Lung (tissue), 11 donors: ENCODE measurements at regions not wholly inside any gene's neighbourhood (a gene's known extent, or its start where the extent isn't known, plus 50 kb on each side); places are given as distances from the start of the nearest gene placed in this dataset.

Source experiments
- ATAC-seq: fragments of 200-7000 bp; cut with Tn5 transposase; one replicate; pipeline ENCODE4 v1.9.1; 2020; ENCODE audit warnings: moderate number of reproducible peaks; ENCODE audit not compliant: insufficient read depth, low FRiP score
- DNase-seq, 3 donors: peaks; one replicate each; pipeline ENCODE4 v3.0.0-alpha.2; 2013 to 2017
- H3K27ac ChIP-seq, 2 donors: one replicate each; pipeline ENCODE4 v1.5.1; 2013; ENCODE audit warnings: mild to moderate bottlenecking in 2 of 2, moderate library complexity in 2 of 2, control low read depth in 1 of 2, inconsistent platforms in 1 of 2, low read depth in 1 of 2, low read length in 1 of 2
- H3K27me3 ChIP-seq, 3 donors: one replicate each; pipeline ENCODE4 v1.5.1; 2013; ENCODE audit warnings: low read length in 2 of 3; ENCODE audit not compliant: control insufficient read depth in 3 of 3, insufficient read depth in 3 of 3
- H3K36me3 ChIP-seq, 4 donors: one replicate each; pipeline ENCODE4 v1.5.1; 2013; ENCODE audit warnings: low read length in 4 of 4, mild to moderate bottlenecking in 1 of 4, moderate library complexity in 1 of 4; ENCODE audit not compliant: control insufficient read depth in 4 of 4, insufficient read depth in 4 of 4
- H3K4me1 ChIP-seq, 5 donors: one replicate each; pipeline ENCODE4 v1.5.1; 2013; ENCODE audit warnings: low read length in 5 of 5, mild to moderate bottlenecking in 2 of 5, moderate library complexity in 1 of 5; ENCODE audit not compliant: control insufficient read depth in 5 of 5, insufficient read depth in 5 of 5
- H3K4me3 ChIP-seq: one replicate; pipeline ENCODE4 v1.5.1; 2013; ENCODE audit warnings: mild to moderate bottlenecking, control low read depth, moderate library complexity
- H3K9ac ChIP-seq, 2 donors: one replicate each; pipeline ENCODE4 v1.5.1; 2013; ENCODE audit warnings: low read length in 2 of 2, control low read depth in 1 of 2; ENCODE audit not compliant: insufficient read depth in 1 of 2
- H3K9me3 ChIP-seq, 4 donors: one replicate each; pipeline ENCODE4 v1.5.1; 2013; ENCODE audit warnings: low read length in 3 of 4, mild to moderate bottlenecking in 1 of 4, moderate library complexity in 1 of 4; ENCODE audit not compliant: control insufficient read depth in 4 of 4, insufficient read depth in 3 of 4
- CTCF ChIP-seq: IDR thresholded peaks from 2 replicates; pipeline ENCODE4 v1.5.1; 2012; ENCODE audit warnings: mild to moderate bottlenecking; ENCODE audit errors: control extremely low read depth, extremely low read depth
- WGBS, 2 donors: extraction: QIAGEN DNeasy Blood & Tissue Kit; methylation state at CpG; one replicate each; pipeline ENCODE4 v1.1.7; 2013; 5-methylcytosine and 5-hydroxymethylcytosine counted together
- donor health status: control.
- donor health status: control.
- donor health status: Bipolar disorder and iron deficiency.
- donor health status: healthy.
- donor health status: DM: yes; HTN: yes; CAD: no.

- Histone ChIP-seq H3K4me1 (no peaks in the 10 kb centered on the region), H3K27me3 (peaks cover 0 to 14% (median 10%) of the 10 kb centered on the region in 3 donors), H3K9ac (no peak overlapping the region), H3K27ac (no peak overlapping the region), H3K4me3 (no peak overlapping the region), H3K36me3 (no peaks in the 10 kb centered on the region), H3K9me3 (peaks cover 0 to 6% (median 3%) of the 10 kb centered on the region in 4 donors)
- ATAC-seq (no peak), DNase-seq (no peak)
- WGBS, 2 donors: 56 to 68% methylated on average over 3 of the region's 3 CpGs
- TF ChIP-seq CTCF: no peak
Observed at GRCh38 chr1:115565791-115566190, 76.0 kb upstream of the VANGL1 start.

- H3K9ac ChIP-seq: no peak overlapping the region
- no peak for TF ChIP-seq CTCF
- WGBS, 2 donors: 68 to 78% methylated on average over 3 of the region's 3 CpGs
- DNase-seq: no peak
- H3K27ac ChIP-seq: no peak overlapping the region
- no peaks in the 10 kb centered on the region for H3K36me3 ChIP-seq
- ATAC-seq: no peak
- H3K9me3 ChIP-seq: peaks cover 0 to 6% (median 3%) of the 10 kb centered on the region in 4 donors
- H3K27me3 ChIP-seq: peaks cover 0 to 14% (median 10%) of the 10 kb centered on the region in 3 donors
- no peaks in the 10 kb centered on the region for H3K4me1 ChIP-seq
- H3K4me3 ChIP-seq: no peak overlapping the region
Observed at GRCh38 chr1:115565353-115565752, 76.4 kb upstream of the VANGL1 start.

- no peaks in the 10 kb centered on the region for H3K4me1 ChIP-seq
- H3K36me3 ChIP-seq: no peaks in the 10 kb centered on the region
- H3K27me3 ChIP-seq: peaks cover 0 to 14% (median 10%) of the 10 kb centered on the region in 3 donors
- no peak overlapping the region for H3K9ac ChIP-seq
- no peak overlapping the region for H3K27ac ChIP-seq
- TF ChIP-seq CTCF: no peak
- no peak for ATAC-seq
- H3K9me3 ChIP-seq: peaks cover 0 to 6% (median 3%) of the 10 kb centered on the region in 4 donors
- DNase-seq: no peak
- H3K4me3 ChIP-seq: no peak overlapping the region
- 28% methylated on average over 25 of the region's 25 CpGs for WGBS, 2 donors
Observed at GRCh38 chr1:115564201-115564600, 77.6 kb upstream of the VANGL1 start.

- Histone ChIP-seq H3K27ac (no peak overlapping the region), H3K36me3 (no peaks in the 10 kb centered on the region), H3K27me3 (peaks cover 0 to 13% (median 10%) of the 10 kb centered on the region in 3 donors), H3K9me3 (no peaks in the 10 kb centered on the region), H3K9ac (no peak overlapping the region), H3K4me3 (no peak overlapping the region), H3K4me1 (peaks cover 0 to 7% (median 0%) of the 10 kb centered on the region in 5 donors)
- 58 to 62% methylated on average over 7 of the region's 7 CpGs for WGBS, 2 donors
- TF ChIP-seq CTCF: no peak
- ATAC-seq (no peak), DNase-seq (no peak)
Observed at GRCh38 chr1:115560027-115560426, 81.7 kb upstream of the VANGL1 start.
